ENCODE measurements at regions not wholly inside any gene's neighbourhood (a gene's known extent, or its start where the extent isn't known, plus 50 kb on each side); places are given as distances from the start of the nearest gene placed in this dataset.

DNA sequence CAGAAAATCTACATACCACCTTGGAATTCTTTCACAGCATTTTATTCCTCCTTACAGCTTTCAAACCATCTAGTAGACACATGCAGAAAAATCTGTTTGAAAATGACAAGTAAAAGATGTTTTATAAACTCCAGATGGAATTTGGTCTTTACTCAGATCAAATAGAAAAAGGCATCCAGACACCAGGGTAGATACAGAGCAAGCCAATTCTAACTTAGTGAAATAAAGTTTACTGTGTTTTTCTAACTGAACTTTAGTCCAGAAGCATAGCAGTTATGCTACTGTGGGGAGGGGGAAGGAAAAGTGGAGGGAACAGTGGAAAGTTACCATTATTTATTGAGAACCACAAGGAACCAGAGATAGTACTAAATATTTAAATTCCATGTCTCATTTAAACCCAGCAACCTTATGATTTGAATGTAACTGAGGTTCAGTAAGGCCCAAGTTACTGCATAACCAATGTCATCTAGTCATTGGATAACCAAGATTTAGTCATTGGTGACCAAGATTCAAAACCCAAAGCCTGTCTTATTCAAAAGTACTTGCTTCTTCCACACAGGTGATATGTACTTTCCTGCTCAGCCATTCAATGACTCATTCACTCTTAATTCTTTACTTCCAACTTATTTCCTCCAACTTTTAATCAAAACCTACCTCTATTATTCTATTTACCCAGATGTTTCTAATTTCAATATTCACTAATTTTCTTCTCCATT is 57.7 kb downstream of the RAD51AP2 start:
- TF ChIP-seq EZH2 (IDR thresholded peaks at IDR 0.05; ENCODE audit: insufficient read depth, low read length) = no peak
- TF ChIP-seq, protein P1, sequence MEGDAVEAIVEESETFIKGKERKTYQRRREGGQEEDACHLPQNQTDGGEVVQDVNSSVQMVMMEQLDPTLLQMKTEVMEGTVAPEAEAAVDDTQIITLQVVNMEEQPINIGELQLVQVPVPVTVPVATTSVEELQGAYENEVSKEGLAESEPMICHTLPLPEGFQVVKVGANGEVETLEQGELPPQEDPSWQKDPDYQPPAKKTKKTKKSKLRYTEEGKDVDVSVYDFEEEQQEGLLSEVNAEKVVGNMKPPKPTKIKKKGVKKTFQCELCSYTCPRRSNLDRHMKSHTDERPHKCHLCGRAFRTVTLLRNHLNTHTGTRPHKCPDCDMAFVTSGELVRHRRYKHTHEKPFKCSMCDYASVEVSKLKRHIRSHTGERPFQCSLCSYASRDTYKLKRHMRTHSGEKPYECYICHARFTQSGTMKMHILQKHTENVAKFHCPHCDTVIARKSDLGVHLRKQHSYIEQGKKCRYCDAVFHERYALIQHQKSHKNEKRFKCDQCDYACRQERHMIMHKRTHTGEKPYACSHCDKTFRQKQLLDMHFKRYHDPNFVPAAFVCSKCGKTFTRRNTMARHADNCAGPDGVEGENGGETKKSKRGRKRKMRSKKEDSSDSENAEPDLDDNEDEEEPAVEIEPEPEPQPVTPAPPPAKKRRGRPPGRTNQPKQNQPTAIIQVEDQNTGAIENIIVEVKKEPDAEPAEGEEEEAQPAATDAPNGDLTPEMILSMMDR (IDR thresholded peaks at IDR 0.05; ENCODE audit: insufficient read depth, low read depth, low read length) = no peak
